Hepatocyte (in vitro differentiated cells): ENCODE measurements at regions not wholly inside any gene's neighbourhood (a gene's known extent, or its start where the extent isn't known, plus 50 kb on each side); places are given as distances from the start of the nearest gene placed in this dataset.

Source experiments
- EZH2 ChIP-seq: fragments of 200-600 bp; sonication (generic); IDR thresholded peaks from 2 replicates; pipeline ENCODE4 v1.6.1; 2016; ENCODE audit warnings: antibody characterized with exemption, mild to moderate bottlenecking, borderline replicate concordance
- EZH2phosphoT487 ChIP-seq: fragments of 200-600 bp; sonication (generic); IDR thresholded peaks from one replicate; pipeline ENCODE4 v1.6.1; 2018; ENCODE audit warnings: antibody characterized with exemption, mild to moderate bottlenecking, low read depth, moderate library complexity; ENCODE audit not compliant: unreplicated experiment, severe bottlenecking
- TF ChIP-seq, protein P1 (sequence below): fragments of 200-600 bp; sonication (generic); IDR thresholded peaks from 2 replicates; pipeline ENCODE4 v1.5.1; 2016; ENCODE audit warnings: antibody characterized with exemption, mild to moderate bottlenecking; ENCODE audit not compliant: poor library complexity

- TF ChIP-seq, protein P1, sequence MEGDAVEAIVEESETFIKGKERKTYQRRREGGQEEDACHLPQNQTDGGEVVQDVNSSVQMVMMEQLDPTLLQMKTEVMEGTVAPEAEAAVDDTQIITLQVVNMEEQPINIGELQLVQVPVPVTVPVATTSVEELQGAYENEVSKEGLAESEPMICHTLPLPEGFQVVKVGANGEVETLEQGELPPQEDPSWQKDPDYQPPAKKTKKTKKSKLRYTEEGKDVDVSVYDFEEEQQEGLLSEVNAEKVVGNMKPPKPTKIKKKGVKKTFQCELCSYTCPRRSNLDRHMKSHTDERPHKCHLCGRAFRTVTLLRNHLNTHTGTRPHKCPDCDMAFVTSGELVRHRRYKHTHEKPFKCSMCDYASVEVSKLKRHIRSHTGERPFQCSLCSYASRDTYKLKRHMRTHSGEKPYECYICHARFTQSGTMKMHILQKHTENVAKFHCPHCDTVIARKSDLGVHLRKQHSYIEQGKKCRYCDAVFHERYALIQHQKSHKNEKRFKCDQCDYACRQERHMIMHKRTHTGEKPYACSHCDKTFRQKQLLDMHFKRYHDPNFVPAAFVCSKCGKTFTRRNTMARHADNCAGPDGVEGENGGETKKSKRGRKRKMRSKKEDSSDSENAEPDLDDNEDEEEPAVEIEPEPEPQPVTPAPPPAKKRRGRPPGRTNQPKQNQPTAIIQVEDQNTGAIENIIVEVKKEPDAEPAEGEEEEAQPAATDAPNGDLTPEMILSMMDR = no peak
- TF ChIP-seq EZH2phosphoT487 = no peak
- TF ChIP-seq EZH2 = no peak
Observed at GRCh38 chr14:34335968-34336367, 126.1 kb downstream of the SPTSSA start.
